SU-DHL-6 (cell line): ENCODE measurements at regions not wholly inside any gene's neighbourhood (a gene's known extent, or its start where the extent isn't known, plus 50 kb on each side); places are given as distances from the start of the nearest gene placed in this dataset.

Experiments used
- H2AFZ ChIP-seq: fragments of 200-600 bp; sonication (generic); 2 replicates; pipeline ENCODE4 v1.6.1; 2014; ENCODE audit warnings: low read depth, mild to moderate bottlenecking, moderate library complexity, mixed read lengths, antibody characterized with exemption, low read length; ENCODE audit not compliant: severe bottlenecking
- H3F3A ChIP-seq: fragments of 200-600 bp; shearing (Covaris generic); 2 replicates; pipeline ENCODE4 v1.6.0; 2016; ENCODE audit warnings: antibody characterized with exemption, mild to moderate bottlenecking; ENCODE audit not compliant: insufficient read depth
- H3K27ac ChIP-seq: fragments of 200-600 bp; sonication (generic); 2 replicates; pipeline ENCODE4 v1.5.1; 2016; ENCODE audit warnings: low read depth, mild to moderate bottlenecking, low read length, moderate library complexity, mixed read lengths
- H3K27me3 ChIP-seq: fragments of 200-600 bp; sonication (generic), shearing (Covaris generic); 2 replicates; pipeline ENCODE4 v1.6.0; 2014; ENCODE audit warnings: mild to moderate bottlenecking, low read length
- H3K36me3 ChIP-seq: fragments of 200-600 bp; sonication (generic); 2 replicates; pipeline ENCODE4 v1.6.1; 2014; ENCODE audit warnings: mild to moderate bottlenecking, low read length, mixed read lengths
- H3K4me2 ChIP-seq: fragments of 300-600, 200-600 bp; shearing (Covaris generic), sonication (generic); 2 replicates; pipeline ENCODE4 v1.6.0; 2014; ENCODE audit warnings: low read length, low read depth, mild to moderate bottlenecking; ENCODE audit not compliant: poor library complexity, severe bottlenecking
- H3K4me3 ChIP-seq: fragments of 200-600 bp; sonication (generic); 2 replicates; pipeline ENCODE4 v1.5.1; 2014; ENCODE audit warnings: antibody characterized with exemption, low read length, mild to moderate bottlenecking, mixed read lengths; ENCODE audit not compliant: insufficient read depth, poor library complexity, severe bottlenecking
- H3K79me2 ChIP-seq: fragments of 200-600 bp; sonication (generic); 2 replicates; pipeline ENCODE4 v1.6.1; 2014; ENCODE audit warnings: mild to moderate bottlenecking, low read length, moderate library complexity; ENCODE audit not compliant: insufficient read depth
- H3K9ac ChIP-seq: fragments of 200-600 bp; sonication (generic); 2 replicates; pipeline ENCODE4 v1.7.0; 2014; ENCODE audit warnings: mild to moderate bottlenecking, low read length
- H3K9me2 ChIP-seq: fragments of 200-600 bp; sonication (generic); replicated peaks from 2 replicates; pipeline ENCODE4 v1.6.1; 2014; ENCODE audit warnings: low read length; ENCODE audit not compliant: insufficient read depth
- H3K9me3 ChIP-seq: fragments of 200-600 bp; sonication (generic); 2 replicates; pipeline ENCODE4 v1.6.1; 2014; ENCODE audit warnings: low read length, mixed read lengths; ENCODE audit not compliant: insufficient read depth
- H4K20me1 ChIP-seq: fragments of 200-600 bp; sonication (generic); 2 replicates; pipeline ENCODE4 v1.6.1; 2014; ENCODE audit warnings: low read depth, mild to moderate bottlenecking, antibody characterized with exemption, low read length, moderate library complexity, mixed read lengths
- EZH2phosphoT487 ChIP-seq: fragments of 200-600 bp; sonication (generic), shearing (Covaris generic); conservative IDR thresholded peaks from 2 replicates; pipeline ENCODE4 v1.6.1; 2018; ENCODE audit warnings: mild to moderate bottlenecking, antibody characterized with exemption, low read length, moderate library complexity, mixed read lengths
- TF ChIP-seq, protein P1 (sequence below): fragments of 200-600 bp; sonication (generic); IDR thresholded peaks from one replicate; pipeline ENCODE4 v1.5.1; 2017; ENCODE audit warnings: antibody characterized with exemption, mild to moderate bottlenecking, low read length, moderate library complexity; ENCODE audit not compliant: insufficient read depth, poor library complexity, severe bottlenecking

- H4K20me1 ChIP-seq = no peaks in the 10 kb centered on the region
- H3K9me3 ChIP-seq = no peaks in the 10 kb centered on the region
- H3K9ac ChIP-seq = no peak overlapping the region
- no peaks in the 10 kb centered on the region for H3K27me3 ChIP-seq
- H3K79me2 ChIP-seq = no peaks in the 10 kb centered on the region
- no peak overlapping the region for H3K4me2 ChIP-seq
- no peak overlapping the region for H3K27ac ChIP-seq
- H3K36me3 ChIP-seq = no peaks in the 10 kb centered on the region
- no peaks in the 10 kb centered on the region for H3F3A ChIP-seq
- H3K9me2 ChIP-seq = no peaks in the 10 kb centered on the region
- H3K4me3 ChIP-seq = no peak overlapping the region
- TF ChIP-seq, protein P1, sequence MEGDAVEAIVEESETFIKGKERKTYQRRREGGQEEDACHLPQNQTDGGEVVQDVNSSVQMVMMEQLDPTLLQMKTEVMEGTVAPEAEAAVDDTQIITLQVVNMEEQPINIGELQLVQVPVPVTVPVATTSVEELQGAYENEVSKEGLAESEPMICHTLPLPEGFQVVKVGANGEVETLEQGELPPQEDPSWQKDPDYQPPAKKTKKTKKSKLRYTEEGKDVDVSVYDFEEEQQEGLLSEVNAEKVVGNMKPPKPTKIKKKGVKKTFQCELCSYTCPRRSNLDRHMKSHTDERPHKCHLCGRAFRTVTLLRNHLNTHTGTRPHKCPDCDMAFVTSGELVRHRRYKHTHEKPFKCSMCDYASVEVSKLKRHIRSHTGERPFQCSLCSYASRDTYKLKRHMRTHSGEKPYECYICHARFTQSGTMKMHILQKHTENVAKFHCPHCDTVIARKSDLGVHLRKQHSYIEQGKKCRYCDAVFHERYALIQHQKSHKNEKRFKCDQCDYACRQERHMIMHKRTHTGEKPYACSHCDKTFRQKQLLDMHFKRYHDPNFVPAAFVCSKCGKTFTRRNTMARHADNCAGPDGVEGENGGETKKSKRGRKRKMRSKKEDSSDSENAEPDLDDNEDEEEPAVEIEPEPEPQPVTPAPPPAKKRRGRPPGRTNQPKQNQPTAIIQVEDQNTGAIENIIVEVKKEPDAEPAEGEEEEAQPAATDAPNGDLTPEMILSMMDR = no peak
- TF ChIP-seq EZH2phosphoT487 = no peak
- H2AFZ ChIP-seq = no peak overlapping the region
Measured at GRCh38 chr1:98460136-98460535, 201.4 kb upstream of the SNX7 start.

DNA sequence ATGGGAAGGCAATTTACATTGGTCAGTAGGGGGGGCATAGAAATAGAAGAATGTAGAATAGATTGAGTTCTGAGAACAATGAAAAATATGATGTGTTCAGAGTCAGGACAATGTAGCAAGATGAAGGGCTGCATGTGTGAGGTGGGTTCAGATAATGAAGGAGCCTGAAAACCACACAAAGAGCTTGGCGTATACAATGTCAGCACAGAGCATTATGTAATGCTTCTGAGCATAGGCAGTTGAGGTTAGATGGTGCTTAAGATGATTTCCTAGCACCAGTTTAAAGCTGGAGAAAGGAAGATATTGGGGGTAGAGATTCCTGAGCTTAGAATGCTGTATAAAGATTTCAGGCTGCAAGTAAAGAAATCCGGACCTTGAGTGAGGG lies 202.0 kb upstream of the SNX7 start:
- Histone ChIP-seq H3K27ac (no peak overlapping the region), H4K20me1 (no peaks in the 10 kb centered on the region), H3K9me3 (no peaks in the 10 kb centered on the region), H3K36me3 (no peaks in the 10 kb centered on the region), H3K79me2 (no peaks in the 10 kb centered on the region), H3K27me3 (no peaks in the 10 kb centered on the region), H3K4me3 (no peak overlapping the region), H3K9me2 (no peaks in the 10 kb centered on the region), H3K4me2 (no peak overlapping the region), H2AFZ (no peak overlapping the region), H3F3A (no peaks in the 10 kb centered on the region), H3K9ac (no peak overlapping the region)
- TF ChIP-seq, protein P1 = no peak
- TF ChIP-seq EZH2phosphoT487 = no peak

DNA sequence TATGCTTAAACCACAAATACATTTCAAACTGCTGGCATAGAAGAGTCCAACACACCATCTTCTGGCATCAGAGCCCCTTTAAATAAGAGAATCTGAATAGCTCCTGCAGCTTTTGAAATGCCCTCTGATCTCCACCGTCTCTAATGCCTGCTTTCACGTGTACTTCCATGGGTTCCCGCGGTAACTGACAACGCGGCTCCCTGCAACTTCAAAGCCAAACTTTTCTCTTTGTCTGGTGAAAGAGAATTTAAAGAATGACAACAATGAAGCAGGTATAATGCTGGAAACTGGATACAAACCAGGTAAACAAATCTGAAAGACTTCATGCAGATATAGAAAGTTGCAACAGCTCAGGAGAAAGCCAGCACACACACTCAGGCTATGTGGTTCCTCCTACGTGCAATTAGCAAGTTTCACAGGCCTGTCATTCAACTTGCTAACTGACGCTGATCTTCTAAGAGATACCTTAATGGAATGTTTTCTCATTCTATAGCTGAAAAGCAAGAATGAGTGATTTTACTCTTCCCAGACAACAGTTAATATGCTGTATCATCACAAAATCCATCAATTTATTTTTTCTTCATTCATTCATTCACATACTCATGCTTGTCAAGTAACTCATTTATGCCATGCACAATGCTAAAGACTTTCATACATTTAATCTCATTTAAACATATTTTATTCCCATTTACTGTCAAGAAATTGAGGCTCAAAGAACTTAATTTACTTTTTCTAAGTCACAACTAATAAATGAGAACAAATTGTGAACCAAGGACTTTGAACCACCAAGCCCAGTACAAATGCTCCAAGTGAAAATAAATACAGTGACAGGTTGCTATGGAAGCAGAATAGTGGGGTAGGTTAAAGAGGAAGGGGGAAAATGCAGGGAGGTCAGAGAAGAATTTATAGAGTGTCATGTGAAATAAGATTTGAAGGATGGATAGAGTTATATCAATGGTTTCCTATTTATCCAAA lies 202.7 kb upstream of the SNX7 start:
- no peaks in the 10 kb centered on the region for H4K20me1 ChIP-seq
- no peaks in the 10 kb centered on the region for H3F3A ChIP-seq
- H3K9me3 ChIP-seq = no peaks in the 10 kb centered on the region
- no peak overlapping the region for H3K27ac ChIP-seq
- H3K79me2 ChIP-seq = no peaks in the 10 kb centered on the region
- H3K4me2 ChIP-seq = no peak overlapping the region
- H3K36me3 ChIP-seq = no peaks in the 10 kb centered on the region
- TF ChIP-seq, protein P1 = no peak
- TF ChIP-seq EZH2phosphoT487 = no peak
- no peak overlapping the region for H3K4me3 ChIP-seq
- no peaks in the 10 kb centered on the region for H3K27me3 ChIP-seq
- H2AFZ ChIP-seq = no peak overlapping the region
- no peaks in the 10 kb centered on the region for H3K9me2 ChIP-seq
- no peak overlapping the region for H3K9ac ChIP-seq
